ENCODE measurements at regions not wholly inside any gene's neighbourhood (a gene's known extent, or its start where the extent isn't known, plus 50 kb on each side); places are given as distances from the start of the nearest gene placed in this dataset.

GRCh38 chr2:239893236-239893515 is 132.0 kb downstream of the NDUFA10 start:
- Histone ChIP-seq H3K4me3 (ENCODE audit: low read length) (no peak overlapping the region), H3K36me3 (ENCODE audit: control insufficient read depth, insufficient read depth, low read length) (no peaks in the 10 kb centered on the region), H3K4me1 (ENCODE audit: control insufficient read depth, insufficient read depth, low read length) (no peaks in the 10 kb centered on the region), H3K27me3 (ENCODE audit: control insufficient read depth, insufficient read depth, low read length) (no peaks in the 10 kb centered on the region), H3K9me3 (ENCODE audit: control insufficient read depth, low read length) (no peaks in the 10 kb centered on the region), H3K9ac (ENCODE audit: low read length) (no peak overlapping the region)

GRCh38 chr2:239892441-239893235 is 132.5 kb downstream of the NDUFA10 start:
- H3K36me3 ChIP-seq (ENCODE audit: control insufficient read depth, insufficient read depth, low read length) = no peaks in the 10 kb centered on the region
- no peaks in the 10 kb centered on the region for H3K9me3 ChIP-seq (ENCODE audit: control insufficient read depth, low read length)
- no peak overlapping the region for H3K9ac ChIP-seq (ENCODE audit: low read length)
- no peaks in the 10 kb centered on the region for H3K4me1 ChIP-seq (ENCODE audit: control insufficient read depth, insufficient read depth, low read length)
- no peaks in the 10 kb centered on the region for H3K27me3 ChIP-seq (ENCODE audit: control insufficient read depth, insufficient read depth, low read length)
- H3K4me3 ChIP-seq (ENCODE audit: low read length) = no peak overlapping the region

- Histone ChIP-seq H3K9ac (ENCODE audit: low read length) (no peak overlapping the region), H3K4me1 (ENCODE audit: control insufficient read depth, insufficient read depth, low read length) (no peaks in the 10 kb centered on the region), H3K36me3 (ENCODE audit: control insufficient read depth, insufficient read depth, low read length) (no peaks in the 10 kb centered on the region), H3K4me3 (ENCODE audit: low read length) (no peak overlapping the region), H3K9me3 (ENCODE audit: control insufficient read depth, low read length) (no peaks in the 10 kb centered on the region), H3K27me3 (ENCODE audit: control insufficient read depth, insufficient read depth, low read length) (no peaks in the 10 kb centered on the region)
Measured at GRCh38 chr2:239891698-239892097, 133.4 kb downstream of the NDUFA10 start.

GRCh38 chr2:239890206-239890746 is 134.9 kb downstream of the NDUFA10 start:
- H3K9ac ChIP-seq (ENCODE audit: low read length) = no peak overlapping the region
- H3K4me3 ChIP-seq (ENCODE audit: low read length) = no peak overlapping the region
- no peaks in the 10 kb centered on the region for H3K36me3 ChIP-seq (ENCODE audit: control insufficient read depth, insufficient read depth, low read length)
- no peaks in the 10 kb centered on the region for H3K27me3 ChIP-seq (ENCODE audit: control insufficient read depth, insufficient read depth, low read length)
- no peaks in the 10 kb centered on the region for H3K9me3 ChIP-seq (ENCODE audit: control insufficient read depth, low read length)
- H3K4me1 ChIP-seq (ENCODE audit: control insufficient read depth, insufficient read depth, low read length) = no peaks in the 10 kb centered on the region

GRCh38 chr2:239889641-239890121 is 135.5 kb downstream of the NDUFA10 start:
- Histone ChIP-seq H3K4me1 (ENCODE audit: control insufficient read depth, insufficient read depth, low read length) (no peaks in the 10 kb centered on the region), H3K4me3 (ENCODE audit: low read length) (no peak overlapping the region), H3K9me3 (ENCODE audit: control insufficient read depth, low read length) (no peaks in the 10 kb centered on the region), H3K27me3 (ENCODE audit: control insufficient read depth, insufficient read depth, low read length) (no peaks in the 10 kb centered on the region), H3K9ac (ENCODE audit: low read length) (no peak overlapping the region), H3K36me3 (ENCODE audit: control insufficient read depth, insufficient read depth, low read length) (no peaks in the 10 kb centered on the region)

- H3K4me3 ChIP-seq (ENCODE audit: low read length) = no peak overlapping the region
- H3K9ac ChIP-seq (ENCODE audit: low read length) = no peak overlapping the region
- H3K4me1 ChIP-seq (ENCODE audit: control insufficient read depth, insufficient read depth, low read length) = no peaks in the 10 kb centered on the region
- no peaks in the 10 kb centered on the region for H3K27me3 ChIP-seq (ENCODE audit: control insufficient read depth, insufficient read depth, low read length)
- H3K9me3 ChIP-seq (ENCODE audit: control insufficient read depth, low read length) = no peaks in the 10 kb centered on the region
- H3K36me3 ChIP-seq (ENCODE audit: control insufficient read depth, insufficient read depth, low read length) = no peaks in the 10 kb centered on the region
Measured at GRCh38 chr2:239887604-239888003, 137.5 kb downstream of the NDUFA10 start.

- H3K9me3 ChIP-seq (ENCODE audit: control insufficient read depth, low read length) = no peaks in the 10 kb centered on the region
- no peaks in the 10 kb centered on the region for H3K27me3 ChIP-seq (ENCODE audit: control insufficient read depth, insufficient read depth, low read length)
- no peak overlapping the region for H3K4me3 ChIP-seq (ENCODE audit: low read length)
- no peaks in the 10 kb centered on the region for H3K36me3 ChIP-seq (ENCODE audit: control insufficient read depth, insufficient read depth, low read length)
- H3K9ac ChIP-seq (ENCODE audit: low read length) = no peak overlapping the region
- H3K4me1 ChIP-seq (ENCODE audit: control insufficient read depth, insufficient read depth, low read length) = no peaks in the 10 kb centered on the region
Measured at GRCh38 chr2:239886781-239887180, 138.4 kb downstream of the NDUFA10 start.

- Histone ChIP-seq H3K9ac (ENCODE audit: low read length) (no peak overlapping the region), H3K4me3 (ENCODE audit: low read length) (no peak overlapping the region), H3K9me3 (ENCODE audit: control insufficient read depth, low read length) (no peaks in the 10 kb centered on the region), H3K27me3 (ENCODE audit: control insufficient read depth, insufficient read depth, low read length) (no peaks in the 10 kb centered on the region), H3K36me3 (ENCODE audit: control insufficient read depth, insufficient read depth, low read length) (no peaks in the 10 kb centered on the region), H3K4me1 (ENCODE audit: control insufficient read depth, insufficient read depth, low read length) (no peaks in the 10 kb centered on the region)
Measured at GRCh38 chr2:239884875-239885274, 140.3 kb downstream of the NDUFA10 start.

- Histone ChIP-seq H3K4me3 (ENCODE audit: low read length) (no peak overlapping the region), H3K9ac (ENCODE audit: low read length) (no peak overlapping the region), H3K4me1 (ENCODE audit: control insufficient read depth, insufficient read depth, low read length) (no peaks in the 10 kb centered on the region), H3K36me3 (ENCODE audit: control insufficient read depth, insufficient read depth, low read length) (no peaks in the 10 kb centered on the region), H3K27me3 (ENCODE audit: control insufficient read depth, insufficient read depth, low read length) (no peaks in the 10 kb centered on the region), H3K9me3 (ENCODE audit: control insufficient read depth, low read length) (no peaks in the 10 kb centered on the region)
Measured at GRCh38 chr2:239884051-239884405, 141.1 kb downstream of the NDUFA10 start.

GRCh38 chr2:239883326-239884050 is 141.7 kb downstream of the NDUFA10 start:
- Histone ChIP-seq H3K4me3 (ENCODE audit: low read length) (no peak overlapping the region), H3K9ac (ENCODE audit: low read length) (no peak overlapping the region), H3K9me3 (ENCODE audit: control insufficient read depth, low read length) (no peaks in the 10 kb centered on the region), H3K36me3 (ENCODE audit: control insufficient read depth, insufficient read depth, low read length) (no peaks in the 10 kb centered on the region), H3K4me1 (ENCODE audit: control insufficient read depth, insufficient read depth, low read length) (no peaks in the 10 kb centered on the region), H3K27me3 (ENCODE audit: control insufficient read depth, insufficient read depth, low read length) (no peaks in the 10 kb centered on the region)

- Histone ChIP-seq H3K27me3 (ENCODE audit: control insufficient read depth, insufficient read depth, low read length) (no peaks in the 10 kb centered on the region), H3K9me3 (ENCODE audit: control insufficient read depth, low read length) (no peaks in the 10 kb centered on the region), H3K4me1 (ENCODE audit: control insufficient read depth, insufficient read depth, low read length) (no peaks in the 10 kb centered on the region), H3K4me3 (ENCODE audit: low read length) (no peak overlapping the region), H3K36me3 (ENCODE audit: control insufficient read depth, insufficient read depth, low read length) (no peaks in the 10 kb centered on the region), H3K9ac (ENCODE audit: low read length) (no peak overlapping the region)
Measured at GRCh38 chr2:239882781-239883180, 142.4 kb downstream of the NDUFA10 start.

- no peaks in the 10 kb centered on the region for H3K36me3 ChIP-seq (ENCODE audit: control insufficient read depth, insufficient read depth, low read length)
- H3K9me3 ChIP-seq (ENCODE audit: control insufficient read depth, low read length) = no peaks in the 10 kb centered on the region
- H3K9ac ChIP-seq (ENCODE audit: low read length) = no peak overlapping the region
- no peaks in the 10 kb centered on the region for H3K4me1 ChIP-seq (ENCODE audit: control insufficient read depth, insufficient read depth, low read length)
- no peak overlapping the region for H3K4me3 ChIP-seq (ENCODE audit: low read length)
- no peaks in the 10 kb centered on the region for H3K27me3 ChIP-seq (ENCODE audit: control insufficient read depth, insufficient read depth, low read length)
Measured at GRCh38 chr2:239882331-239882732, 142.8 kb downstream of the NDUFA10 start.
